Chondrocyte (in vitro differentiated cells): ENCODE measurements at regions not wholly inside any gene's neighbourhood (a gene's known extent, or its start where the extent isn't known, plus 50 kb on each side); places are given as distances from the start of the nearest gene placed in this dataset.

Source experiments
- DNase-seq: peaks from one replicate; pipeline ENCODE4 v3.0.0; 2021; ENCODE audit warnings: mixed read lengths, low spot score
- H3K27ac Mint-ChIP-seq: one replicate; pipeline ENCODE4 v1.8.0; 2021; ENCODE audit warnings: mild to moderate bottlenecking, moderate library complexity, mixed read lengths; ENCODE audit not compliant: unreplicated experiment
- H3K27me3 Mint-ChIP-seq: 2 replicates; pipeline ENCODE4 v1.8.0; 2021; ENCODE audit warnings: low read depth, mixed read lengths
- H3K36me3 Mint-ChIP-seq: 2 replicates; pipeline ENCODE4 v1.8.0; 2021; ENCODE audit warnings: low read depth, mixed read lengths
- H3K4me1 Mint-ChIP-seq: 2 replicates; pipeline ENCODE4 v1.8.0; 2021; ENCODE audit warnings: low read depth, mild to moderate bottlenecking, mixed read lengths
- H3K4me3 Mint-ChIP-seq: one replicate; pipeline ENCODE4 v1.8.0; 2021; ENCODE audit warnings: mild to moderate bottlenecking, moderate library complexity, mixed read lengths; ENCODE audit not compliant: unreplicated experiment
- H3K9me3 Mint-ChIP-seq: 2 replicates; pipeline ENCODE4 v1.8.0; 2021; ENCODE audit warnings: low read depth, mixed read lengths
- TF ChIP-seq, protein P1 (sequence below): fragments of 200-600 bp; sonication (generic); IDR thresholded peaks from 2 replicates; pipeline ENCODE4 v1.5.0; 2021; ENCODE audit warnings: antibody characterized with exemption, mild to moderate bottlenecking, moderate library complexity

DNA sequence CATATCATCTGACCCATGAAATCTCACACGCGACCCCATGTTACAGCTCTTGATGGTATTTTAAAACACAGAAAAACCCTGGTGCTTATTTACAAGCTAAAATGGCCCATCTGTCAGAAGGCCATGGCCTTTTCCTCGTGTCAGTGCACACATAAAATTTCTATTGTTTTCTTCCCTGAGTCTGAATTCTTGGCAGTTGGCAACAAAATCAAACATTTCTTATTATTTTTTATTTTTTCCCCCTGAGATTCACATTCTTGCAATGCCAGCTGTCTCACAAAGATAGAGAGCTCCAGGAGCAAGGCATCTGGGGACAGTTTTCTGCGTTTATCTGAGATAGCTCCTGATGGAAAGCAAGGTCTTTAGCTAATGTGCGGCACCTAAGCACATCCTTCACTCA, 818.1 kb upstream of the TMEM132C start:
- no peak for DNase-seq
- TF ChIP-seq, protein P1, sequence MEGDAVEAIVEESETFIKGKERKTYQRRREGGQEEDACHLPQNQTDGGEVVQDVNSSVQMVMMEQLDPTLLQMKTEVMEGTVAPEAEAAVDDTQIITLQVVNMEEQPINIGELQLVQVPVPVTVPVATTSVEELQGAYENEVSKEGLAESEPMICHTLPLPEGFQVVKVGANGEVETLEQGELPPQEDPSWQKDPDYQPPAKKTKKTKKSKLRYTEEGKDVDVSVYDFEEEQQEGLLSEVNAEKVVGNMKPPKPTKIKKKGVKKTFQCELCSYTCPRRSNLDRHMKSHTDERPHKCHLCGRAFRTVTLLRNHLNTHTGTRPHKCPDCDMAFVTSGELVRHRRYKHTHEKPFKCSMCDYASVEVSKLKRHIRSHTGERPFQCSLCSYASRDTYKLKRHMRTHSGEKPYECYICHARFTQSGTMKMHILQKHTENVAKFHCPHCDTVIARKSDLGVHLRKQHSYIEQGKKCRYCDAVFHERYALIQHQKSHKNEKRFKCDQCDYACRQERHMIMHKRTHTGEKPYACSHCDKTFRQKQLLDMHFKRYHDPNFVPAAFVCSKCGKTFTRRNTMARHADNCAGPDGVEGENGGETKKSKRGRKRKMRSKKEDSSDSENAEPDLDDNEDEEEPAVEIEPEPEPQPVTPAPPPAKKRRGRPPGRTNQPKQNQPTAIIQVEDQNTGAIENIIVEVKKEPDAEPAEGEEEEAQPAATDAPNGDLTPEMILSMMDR: no peak
- H3K36me3 Mint-ChIP-seq: no peaks in the 10 kb centered on the region
- H3K4me1 Mint-ChIP-seq: peaks cover 26% of the 10 kb centered on the region
- H3K4me3 Mint-ChIP-seq: no peak overlapping the region
- peaks cover 5% of the 10 kb centered on the region for H3K9me3 Mint-ChIP-seq
- H3K27ac Mint-ChIP-seq: no peak overlapping the region
- H3K27me3 Mint-ChIP-seq: peaks cover 6% of the 10 kb centered on the region

DNA sequence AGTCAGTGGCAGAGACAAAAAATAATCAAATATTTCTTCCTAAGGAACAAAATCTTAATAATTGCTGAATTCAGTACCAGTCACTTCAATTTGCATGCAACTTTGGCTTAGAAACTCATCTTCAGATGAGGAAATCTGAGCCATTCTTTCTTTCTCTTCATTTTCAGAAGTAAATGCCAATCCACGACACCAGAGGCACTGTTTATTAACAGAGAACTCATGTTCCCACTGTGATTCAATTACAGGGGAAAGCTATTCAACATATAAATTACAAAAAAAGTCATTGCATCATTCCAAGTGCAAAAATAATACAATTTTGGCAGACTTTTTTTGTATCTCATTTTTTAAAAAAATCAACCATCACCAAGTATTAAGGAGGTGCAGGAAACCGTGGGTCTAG, 816.1 kb upstream of the TMEM132C start:
- Mint-ChIP-seq H3K27ac (no peak overlapping the region), H3K36me3 (no peaks in the 10 kb centered on the region), H3K4me3 (no peak overlapping the region), H3K9me3 (peaks cover 5% of the 10 kb centered on the region), H3K27me3 (peaks cover 15% of the 10 kb centered on the region), H3K4me1 (peaks cover 31% of the 10 kb centered on the region)
- TF ChIP-seq, protein P1: peak; percentile 50
- no peak for DNase-seq

DNA sequence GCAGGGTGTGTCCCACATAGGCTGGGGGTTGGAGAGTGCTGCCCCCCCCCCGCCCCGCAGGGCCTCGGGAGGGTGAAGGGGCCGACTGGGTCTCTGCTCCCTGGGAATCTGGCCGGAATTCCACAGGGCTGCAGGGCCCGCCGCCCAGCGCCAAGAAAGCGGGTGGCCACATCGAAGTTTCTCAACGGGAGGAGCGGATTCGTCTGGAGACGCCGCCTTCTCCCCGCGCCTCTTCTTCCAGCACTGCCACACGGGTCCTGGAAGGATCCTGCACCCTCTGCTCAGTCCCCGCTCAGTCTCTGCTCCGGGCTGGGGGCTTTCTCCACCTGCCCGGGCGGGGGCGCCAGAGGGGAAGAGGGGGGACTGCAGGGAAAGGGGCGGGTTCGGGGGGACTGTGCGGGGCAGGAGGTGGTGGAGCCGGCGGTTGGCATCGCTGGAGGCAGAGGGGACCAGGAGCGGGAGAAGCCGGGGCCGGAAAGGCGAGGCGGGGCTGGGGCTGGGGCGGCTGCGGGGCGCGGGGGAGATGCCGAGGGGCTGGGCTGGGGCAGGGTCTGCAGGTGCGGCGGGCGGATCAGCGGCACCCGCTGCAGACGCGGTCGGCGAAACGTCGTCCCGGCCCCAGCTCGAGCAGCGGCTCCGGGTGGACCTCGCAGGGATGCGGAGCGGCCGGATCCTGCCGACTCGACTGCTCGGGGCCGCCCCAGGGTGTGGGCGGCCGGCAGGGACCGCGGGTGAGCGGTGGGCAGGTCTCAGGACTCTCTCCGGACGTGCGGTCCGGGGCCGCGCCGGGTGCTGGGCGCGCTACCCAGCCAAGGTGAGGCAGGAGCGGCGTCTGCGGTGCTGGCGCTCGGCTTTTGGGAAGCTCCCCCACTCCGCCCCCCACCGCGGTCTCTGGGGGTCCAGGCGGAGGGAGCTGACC, 811.4 kb upstream of the TMEM132C start:
- peak overlapping the region; percentile 62 for H3K4me3 Mint-ChIP-seq
- H3K27ac Mint-ChIP-seq: no peak overlapping the region
- TF ChIP-seq, protein P1: peak; percentile 61
- peaks cover 5% of the 10 kb centered on the region for H3K9me3 Mint-ChIP-seq
- peaks cover 22% of the 10 kb centered on the region for H3K4me1 Mint-ChIP-seq
- peaks cover 15% of the 10 kb centered on the region for H3K27me3 Mint-ChIP-seq
- H3K36me3 Mint-ChIP-seq: peaks cover 2% of the 10 kb centered on the region
- no peak for DNase-seq

DNA sequence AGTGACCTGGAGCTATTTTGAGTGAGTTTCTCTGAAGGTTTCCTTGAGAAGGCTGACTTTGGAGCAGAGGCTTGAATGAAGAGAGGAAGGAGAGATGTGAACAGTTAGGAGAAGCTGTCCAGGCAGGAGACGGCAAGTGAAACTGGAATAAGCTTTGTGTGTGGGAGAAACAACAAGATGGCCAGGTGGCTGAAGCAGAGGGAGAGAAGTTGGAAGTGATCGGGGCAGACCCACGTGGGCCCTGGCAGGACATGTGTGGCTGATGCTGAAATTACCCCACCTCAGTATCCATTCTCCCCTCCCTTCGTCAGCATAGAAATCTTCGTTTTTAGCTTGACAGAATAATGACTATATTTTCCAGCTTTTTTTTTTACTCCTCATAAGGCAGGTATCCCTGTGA, 809.2 kb upstream of the TMEM132C start:
- H3K36me3 Mint-ChIP-seq: peaks cover 2% of the 10 kb centered on the region
- peaks cover 12% of the 10 kb centered on the region for H3K27me3 Mint-ChIP-seq
- peaks cover 6% of the 10 kb centered on the region for H3K9me3 Mint-ChIP-seq
- no peak for DNase-seq
- TF ChIP-seq, protein P1: no peak
- H3K27ac Mint-ChIP-seq: no peak overlapping the region
- H3K4me3 Mint-ChIP-seq: no peak overlapping the region
- peaks cover 22% of the 10 kb centered on the region for H3K4me1 Mint-ChIP-seq

DNA sequence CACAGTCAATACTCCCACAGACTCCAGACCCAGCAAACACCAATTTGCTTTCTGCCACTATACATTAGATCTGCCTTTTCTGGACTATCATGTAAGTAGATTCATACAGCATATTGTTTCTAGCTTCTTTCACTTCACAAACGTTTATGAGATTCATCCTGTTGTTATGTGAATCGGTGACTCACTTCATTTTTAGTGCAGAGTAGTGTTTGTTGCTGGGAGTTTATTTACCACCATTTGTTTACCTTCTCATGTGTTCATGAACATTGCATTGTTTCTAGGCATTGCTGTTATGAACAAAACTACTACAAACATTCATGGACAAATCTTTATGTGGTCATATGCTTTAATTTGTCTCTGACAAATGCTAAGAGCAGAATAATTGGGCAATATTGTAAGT, 807.8 kb upstream of the TMEM132C start:
- Mint-ChIP-seq H3K4me1 (peaks cover 14% of the 10 kb centered on the region), H3K27ac (no peak overlapping the region), H3K27me3 (peaks cover 8% of the 10 kb centered on the region), H3K9me3 (peaks cover 6% of the 10 kb centered on the region), H3K4me3 (no peak overlapping the region), H3K36me3 (peaks cover 2% of the 10 kb centered on the region)
- TF ChIP-seq, protein P1: no peak
- DNase-seq: no peak
